ENCODE measurements at regions not wholly inside any gene's neighbourhood (a gene's known extent, or its start where the extent isn't known, plus 50 kb on each side); places are given as distances from the start of the nearest gene placed in this dataset.

GRCh38 chr1:95438218-95438948 is 204.4 kb downstream of the RWDD3 start:
- TF ChIP-seq POLR2A (IDR thresholded peaks at IDR 0.05; ENCODE audit: low read depth, low read length) (no peak), EZH2 (IDR thresholded peaks at IDR 0.05; ENCODE audit: borderline replicate concordance, low read depth, low read length, severe bottlenecking) (no peak), FOS (IDR thresholded peaks at IDR 0.05; ENCODE audit: borderline replicate concordance, insufficient read depth, low read length) (no peak), POLR2AphosphoS5 (IDR thresholded peaks at IDR 0.05; ENCODE audit: insufficient read depth, low read depth, low read length) (no peak), JUN (IDR thresholded peaks at IDR 0.05; ENCODE audit: borderline replicate concordance, insufficient read depth, insufficient read length, low read depth) (no peak), MAX (IDR thresholded peaks at IDR 0.05; ENCODE audit: insufficient read depth, insufficient read length) (no peak), MYC (IDR thresholded peaks at IDR 0.05; ENCODE audit: low read depth, low read length) (no peak), GATA2 (IDR thresholded peaks at IDR 0.05; ENCODE audit: insufficient read depth, insufficient read length, low read depth, low read length) (no peak)
- TF ChIP-seq, protein P1, sequence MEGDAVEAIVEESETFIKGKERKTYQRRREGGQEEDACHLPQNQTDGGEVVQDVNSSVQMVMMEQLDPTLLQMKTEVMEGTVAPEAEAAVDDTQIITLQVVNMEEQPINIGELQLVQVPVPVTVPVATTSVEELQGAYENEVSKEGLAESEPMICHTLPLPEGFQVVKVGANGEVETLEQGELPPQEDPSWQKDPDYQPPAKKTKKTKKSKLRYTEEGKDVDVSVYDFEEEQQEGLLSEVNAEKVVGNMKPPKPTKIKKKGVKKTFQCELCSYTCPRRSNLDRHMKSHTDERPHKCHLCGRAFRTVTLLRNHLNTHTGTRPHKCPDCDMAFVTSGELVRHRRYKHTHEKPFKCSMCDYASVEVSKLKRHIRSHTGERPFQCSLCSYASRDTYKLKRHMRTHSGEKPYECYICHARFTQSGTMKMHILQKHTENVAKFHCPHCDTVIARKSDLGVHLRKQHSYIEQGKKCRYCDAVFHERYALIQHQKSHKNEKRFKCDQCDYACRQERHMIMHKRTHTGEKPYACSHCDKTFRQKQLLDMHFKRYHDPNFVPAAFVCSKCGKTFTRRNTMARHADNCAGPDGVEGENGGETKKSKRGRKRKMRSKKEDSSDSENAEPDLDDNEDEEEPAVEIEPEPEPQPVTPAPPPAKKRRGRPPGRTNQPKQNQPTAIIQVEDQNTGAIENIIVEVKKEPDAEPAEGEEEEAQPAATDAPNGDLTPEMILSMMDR (IDR thresholded peaks at IDR 0.05; ENCODE audit: extremely low read depth in 1 of 2, insufficient read depth in 1 of 2, low read depth in 1 of 2, low read length in 2 of 2) = no peak
- H3K36me3 ChIP-seq (ENCODE audit: control insufficient read depth in 2 of 2, extremely low read depth in 1 of 2, insufficient read depth in 2 of 2, low read length in 2 of 2) = no peaks in the 10 kb centered on the region
- intact Hi-C loops (cut with micrococcal nuclease) = no loop called here
- DNase-seq (ENCODE audit: low read depth, low spot score) (no peak), FAIRE-seq (no peak)
- no peaks in the 10 kb centered on the region for H3K9me3 ChIP-seq (replicated peaks; ENCODE audit: control insufficient read depth, insufficient read depth, low read length)
- ChIA-PET POLR2A (no interaction called here), CTCF (no interaction called here)
- dilution Hi-C loops (cut with MboI; ENCODE audit: extremely low pct_ligation_motif_present, low sequenced_read_pairs) = no loop called here
- H3K27me3 ChIP-seq (ENCODE audit: control insufficient read depth in 2 of 2, insufficient read depth in 2 of 2, low read length in 2 of 2) = no peaks in the 10 kb centered on the region
- no peak overlapping the region for H3K4me3 ChIP-seq (replicated peaks in 1 of 3; ENCODE audit: insufficient read depth in 1 of 3, low read depth in 1 of 3, low read length in 3 of 3)
- no peak overlapping the region for H3K4me2 ChIP-seq (ENCODE audit: insufficient read depth, low read length)
- BruUV-seq (replicated peaks) = no TSS peak
- H2AFZ ChIP-seq (ENCODE audit: low read depth, low read length) = no peak overlapping the region
- no peaks in the 10 kb centered on the region for H4K20me1 ChIP-seq (replicated peaks; ENCODE audit: control insufficient read depth, extremely low read depth, insufficient read depth, low read length)
- no peaks in the 10 kb centered on the region for H3K9me1 ChIP-seq (replicated peaks; ENCODE audit: control insufficient read depth, extremely low read depth, insufficient read depth, low read length)
- no peak overlapping the region for H3K9ac ChIP-seq (replicated peaks; ENCODE audit: extremely low read depth, insufficient read depth, low read length)
- H3K27ac ChIP-seq (ENCODE audit: insufficient read depth, low read depth, low read length) = no peak overlapping the region
- H3K79me2 ChIP-seq (ENCODE audit: control insufficient read depth, insufficient read depth, low read length) = no peaks in the 10 kb centered on the region
- no peaks in the 10 kb centered on the region for H3K4me1 ChIP-seq (ENCODE audit: control insufficient read depth, extremely low read depth, insufficient read depth, low read length)

Measured in endothelial cell of umbilical vein (primary cell).